DND-41 (cell line): ENCODE measurements at regions not wholly inside any gene's neighbourhood (a gene's known extent, or its start where the extent isn't known, plus 50 kb on each side); places are given as distances from the start of the nearest gene placed in this dataset.

Experiments used
- EZH2 ChIP-seq: IDR thresholded peaks from 3 replicates; pipeline ENCODE4 v1.6.1; 2012; ENCODE audit warnings: borderline replicate concordance, low read depth, mild to moderate bottlenecking, moderate library complexity, low read length, inconsistent platforms; ENCODE audit not compliant: severe bottlenecking
- TF ChIP-seq, protein P1 (sequence below): IDR thresholded peaks from 2 replicates; pipeline ENCODE4 v1.5.1; 2012; ENCODE audit warnings: borderline replicate concordance, low read length, moderate library complexity, mild to moderate bottlenecking; ENCODE audit not compliant: poor library complexity, severe bottlenecking; ENCODE audit errors: extremely low read depth

DNA sequence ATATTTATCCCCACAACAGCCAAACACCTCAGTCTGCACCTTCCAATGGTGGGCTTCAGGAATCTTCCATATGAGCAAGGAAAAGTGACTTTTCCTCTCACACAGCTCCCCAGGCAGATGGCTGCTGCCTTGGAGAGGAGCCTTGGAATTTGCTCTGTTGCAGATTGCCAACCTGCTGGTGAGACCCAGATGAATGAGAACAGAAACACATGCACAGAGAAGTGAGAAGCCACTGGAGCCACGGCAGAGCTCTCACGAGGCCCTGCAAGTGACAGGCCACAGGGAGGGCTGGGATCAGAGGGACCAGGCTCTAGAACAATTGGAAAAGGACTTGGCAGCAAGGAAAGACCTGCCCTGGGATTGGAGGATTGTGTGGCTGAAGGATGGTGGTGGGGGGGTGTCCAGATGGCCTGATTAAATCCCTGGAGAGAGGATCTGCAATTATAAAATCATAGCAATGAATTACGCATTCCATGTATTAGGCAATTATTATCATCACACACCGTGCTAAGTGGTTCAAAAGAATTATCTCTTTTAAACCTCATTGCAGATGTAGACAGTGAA is 84.9 kb upstream of the PWP1 start:
- TF ChIP-seq, protein P1, sequence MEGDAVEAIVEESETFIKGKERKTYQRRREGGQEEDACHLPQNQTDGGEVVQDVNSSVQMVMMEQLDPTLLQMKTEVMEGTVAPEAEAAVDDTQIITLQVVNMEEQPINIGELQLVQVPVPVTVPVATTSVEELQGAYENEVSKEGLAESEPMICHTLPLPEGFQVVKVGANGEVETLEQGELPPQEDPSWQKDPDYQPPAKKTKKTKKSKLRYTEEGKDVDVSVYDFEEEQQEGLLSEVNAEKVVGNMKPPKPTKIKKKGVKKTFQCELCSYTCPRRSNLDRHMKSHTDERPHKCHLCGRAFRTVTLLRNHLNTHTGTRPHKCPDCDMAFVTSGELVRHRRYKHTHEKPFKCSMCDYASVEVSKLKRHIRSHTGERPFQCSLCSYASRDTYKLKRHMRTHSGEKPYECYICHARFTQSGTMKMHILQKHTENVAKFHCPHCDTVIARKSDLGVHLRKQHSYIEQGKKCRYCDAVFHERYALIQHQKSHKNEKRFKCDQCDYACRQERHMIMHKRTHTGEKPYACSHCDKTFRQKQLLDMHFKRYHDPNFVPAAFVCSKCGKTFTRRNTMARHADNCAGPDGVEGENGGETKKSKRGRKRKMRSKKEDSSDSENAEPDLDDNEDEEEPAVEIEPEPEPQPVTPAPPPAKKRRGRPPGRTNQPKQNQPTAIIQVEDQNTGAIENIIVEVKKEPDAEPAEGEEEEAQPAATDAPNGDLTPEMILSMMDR = no peak
- no peak for TF ChIP-seq EZH2
